Left lung (tissue), 4 donors: ENCODE measurements at regions not wholly inside any gene's neighbourhood (a gene's known extent, or its start where the extent isn't known, plus 50 kb on each side); places are given as distances from the start of the nearest gene placed in this dataset.

ENCODE experiments used
- ATAC-seq: fragments of 200-7000 bp; cut with Tn5 transposase; one replicate; pipeline ENCODE4 v1.9.1; 2020; ENCODE audit warnings: moderate library complexity
- DNase-seq, 4 donors: peaks; one replicate each; pipeline ENCODE4 v3.0.0-alpha.2; 2013 to 2020
- H3K27ac ChIP-seq, 2 donors: fragments of 200-600 bp; sonication (generic) in 1 of 2; one replicate each; pipeline versions ENCODE4 v1.5.0 to v1.8.0; 2020 to 2021
- H3K27me3 ChIP-seq, 2 donors: fragments of 200-600 bp; sonication (generic) in 1 of 2; one replicate each; pipeline versions ENCODE4 v1.5.0 to v1.8.0; 2020 to 2021
- H3K36me3 ChIP-seq, 2 donors: fragments of 200-600 bp; sonication (generic) in 1 of 2; one replicate each; pipeline versions ENCODE4 v1.5.0 to v1.8.0; 2020 to 2021
- H3K4me1 ChIP-seq, 2 donors: fragments of 200-600 bp; one replicate each; pipeline ENCODE4 v1.8.0; 2021
- H3K4me3 ChIP-seq, 2 donors: fragments of 200-600 bp; sonication (generic) in 1 of 2; one replicate each; pipeline versions ENCODE4 v1.5.0 to v1.8.0; 2020 to 2021; ENCODE audit warnings: mild to moderate bottlenecking in 1 of 2
- H3K9me3 ChIP-seq, 2 donors: fragments of 200-600 bp; sonication (generic) in 1 of 2; one replicate each; pipeline versions ENCODE4 v1.5.0 to v1.8.0; 2020 to 2021
- intact Hi-C, 2 donors: fragments of 100-400 bp; cut with DNase I; formaldehyde crosslinking; loops; one replicate each; pipeline versions ENCODE4 v1.11.2 to v1.14.2; 2022
- TF ChIP-seq, protein P1 (sequence below), 2 donors: fragments of 200-600 bp; sonication (generic) in 1 of 2; IDR thresholded peaks; one replicate each; pipeline versions ENCODE4 v1.5.0 to v1.8.0; 2021; ENCODE audit warnings: antibody characterized with exemption in 2 of 2
- donor health status: DM: no; HTN: yes; CAD: no.
- donor health status: DM: no; HTN: no; CAD: no.

DNA sequence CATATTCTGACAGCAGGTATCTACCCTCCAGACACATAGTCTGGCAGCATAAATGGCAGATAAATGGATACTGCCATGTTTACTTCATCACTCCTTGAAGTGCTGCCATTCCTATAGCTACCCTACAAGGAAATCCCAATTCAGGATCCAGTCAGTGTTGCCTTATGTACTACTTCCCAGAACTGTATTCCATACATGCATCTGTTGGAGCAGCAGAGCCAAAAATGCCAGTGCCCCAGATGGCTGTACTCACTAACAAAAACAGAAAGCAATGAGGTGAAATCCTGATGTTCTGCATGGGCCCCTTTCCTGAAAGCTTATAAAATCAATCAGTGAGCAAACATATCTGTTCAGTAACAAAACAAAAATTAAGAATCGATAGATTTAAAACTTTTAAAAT is 490.0 kb upstream of the COX7C start:
- ATAC-seq = no peak
- Histone ChIP-seq H3K4me3 (no peak overlapping the region), H3K4me1 (no peaks in the 10 kb centered on the region), H3K27me3 (no peaks in the 10 kb centered on the region), H3K9me3 (no peaks in the 10 kb centered on the region), H3K36me3 (no peaks in the 10 kb centered on the region), H3K27ac (no peak overlapping the region)
- peak in 2 of 4 donors; percentile 46 to 51 for DNase-seq
- TF ChIP-seq, protein P1, sequence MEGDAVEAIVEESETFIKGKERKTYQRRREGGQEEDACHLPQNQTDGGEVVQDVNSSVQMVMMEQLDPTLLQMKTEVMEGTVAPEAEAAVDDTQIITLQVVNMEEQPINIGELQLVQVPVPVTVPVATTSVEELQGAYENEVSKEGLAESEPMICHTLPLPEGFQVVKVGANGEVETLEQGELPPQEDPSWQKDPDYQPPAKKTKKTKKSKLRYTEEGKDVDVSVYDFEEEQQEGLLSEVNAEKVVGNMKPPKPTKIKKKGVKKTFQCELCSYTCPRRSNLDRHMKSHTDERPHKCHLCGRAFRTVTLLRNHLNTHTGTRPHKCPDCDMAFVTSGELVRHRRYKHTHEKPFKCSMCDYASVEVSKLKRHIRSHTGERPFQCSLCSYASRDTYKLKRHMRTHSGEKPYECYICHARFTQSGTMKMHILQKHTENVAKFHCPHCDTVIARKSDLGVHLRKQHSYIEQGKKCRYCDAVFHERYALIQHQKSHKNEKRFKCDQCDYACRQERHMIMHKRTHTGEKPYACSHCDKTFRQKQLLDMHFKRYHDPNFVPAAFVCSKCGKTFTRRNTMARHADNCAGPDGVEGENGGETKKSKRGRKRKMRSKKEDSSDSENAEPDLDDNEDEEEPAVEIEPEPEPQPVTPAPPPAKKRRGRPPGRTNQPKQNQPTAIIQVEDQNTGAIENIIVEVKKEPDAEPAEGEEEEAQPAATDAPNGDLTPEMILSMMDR (IDR thresholded peaks at IDR 0.05) = no peak
- intact Hi-C loops = no loop called here

- Histone ChIP-seq H3K36me3 (no peaks in the 10 kb centered on the region), H3K27ac (no peak overlapping the region), H3K4me3 (no peak overlapping the region), H3K9me3 (no peaks in the 10 kb centered on the region), H3K4me1 (no peaks in the 10 kb centered on the region), H3K27me3 (no peaks in the 10 kb centered on the region)
- intact Hi-C loops = no loop called here
- TF ChIP-seq, protein P1 (IDR thresholded peaks at IDR 0.05) = no peak
- no peak for DNase-seq
- no peak for ATAC-seq
These were observed 488.7 kb upstream of the COX7C start for GRCh38 chr5:86129009-86129408.

DNA sequence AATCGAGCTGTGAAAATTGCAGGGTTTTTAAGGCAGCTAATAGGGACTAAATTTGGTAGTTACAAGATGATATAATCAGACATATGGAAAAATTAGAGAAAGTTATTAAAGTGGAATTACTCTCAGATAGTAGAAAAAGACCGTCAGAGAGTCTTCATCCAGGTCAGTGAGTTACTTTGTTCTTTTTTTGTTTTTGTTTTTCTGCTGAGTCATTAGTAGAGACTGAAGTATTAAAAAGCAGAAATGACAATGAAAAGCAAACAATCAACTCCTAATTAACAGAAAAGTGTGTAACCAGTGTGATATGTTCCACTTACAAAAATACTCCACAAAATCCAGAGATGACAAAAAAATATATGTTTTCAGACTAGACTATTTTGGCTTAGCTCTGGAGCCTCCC is 480.4 kb upstream of the COX7C start:
- DNase-seq = no peak
- H3K36me3 ChIP-seq = no peaks in the 10 kb centered on the region
- no peak overlapping the region for H3K4me3 ChIP-seq
- no peaks in the 10 kb centered on the region for H3K9me3 ChIP-seq
- H3K27me3 ChIP-seq = no peaks in the 10 kb centered on the region
- TF ChIP-seq, protein P1 (IDR thresholded peaks at IDR 0.05) = no peak
- no peaks in the 10 kb centered on the region for H3K4me1 ChIP-seq
- intact Hi-C loops = no loop called here
- no peak overlapping the region for H3K27ac ChIP-seq
- ATAC-seq = no peak

- no peak overlapping the region for H3K27ac ChIP-seq
- DNase-seq (peak in 2 of 4 donors; percentile 7 to 38), ATAC-seq (peak; percentile 83)
- H3K27me3 ChIP-seq = no peaks in the 10 kb centered on the region
- no peaks in the 10 kb centered on the region for H3K4me1 ChIP-seq
- H3K9me3 ChIP-seq = no peaks in the 10 kb centered on the region
- H3K4me3 ChIP-seq = no peak overlapping the region
- no peaks in the 10 kb centered on the region for H3K36me3 ChIP-seq
- intact Hi-C loops = no loop called here
- TF ChIP-seq, protein P1 (IDR thresholded peaks at IDR 0.05) = no peak
These were observed 473.9 kb upstream of the COX7C start for GRCh38 chr5:86143837-86144236.

- no peaks in the 10 kb centered on the region for H3K9me3 ChIP-seq
- H3K4me3 ChIP-seq = no peak overlapping the region
- DNase-seq = no peak
- intact Hi-C loops = no loop called here
- H3K36me3 ChIP-seq = no peaks in the 10 kb centered on the region
- TF ChIP-seq, protein P1 (IDR thresholded peaks at IDR 0.05) = no peak
- no peak for ATAC-seq
- no peak overlapping the region for H3K27ac ChIP-seq
- no peaks in the 10 kb centered on the region for H3K27me3 ChIP-seq
- H3K4me1 ChIP-seq = no peaks in the 10 kb centered on the region
These were observed 464.7 kb upstream of the COX7C start for GRCh38 chr5:86152988-86153560.
